Activated CD4-positive, alpha-beta T cell treated with anti-CD3 and anti-CD28 coated beads, Interleukin-10, Interleukin-2, amounts not matched to agents 100 ng/mL and 50 ng/mL, durations not matched to agents 16 hours and 8 hours (primary cell): ENCODE measurements at regions not wholly inside any gene's neighbourhood (a gene's known extent, or its start where the extent isn't known, plus 50 kb on each side); places are given as distances from the start of the nearest gene placed in this dataset.
A peak's percentile ranks its signal among the peaks of the same experiment; 100 is the strongest.

ENCODE experiments used
- DNase-seq: peaks from one replicate; pipeline ENCODE4 v3.0.0-alpha.2; 2020

DNA sequence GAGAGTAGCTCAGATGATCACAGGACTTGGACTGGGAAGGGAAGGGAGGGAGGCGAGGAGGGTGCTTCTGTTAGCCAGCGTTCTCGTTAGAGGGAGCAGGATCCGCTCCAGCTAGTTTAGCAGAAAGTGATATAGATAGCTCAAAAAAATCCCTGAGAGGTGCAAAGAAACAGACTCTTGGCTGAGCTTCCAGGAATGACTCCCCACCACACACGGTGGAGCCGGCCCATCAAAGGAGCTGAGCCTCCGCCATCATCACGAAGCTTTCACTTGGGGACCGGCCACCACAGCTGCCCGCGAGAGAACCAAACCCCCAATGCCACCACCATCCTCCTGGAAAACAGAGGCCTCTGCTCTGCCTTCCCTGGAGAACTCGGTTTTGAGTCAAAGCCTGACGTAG is 124.6 kb upstream of the BCL2L14 start:
- DNase-seq = no peak

GRCh38 chr12:11947213-11947612 is 123.5 kb upstream of the BCL2L14 start:
- DNase-seq = no peak

GRCh38 chr12:11949738-11950411 is 120.9 kb upstream of the BCL2L14 start:
- no peak for DNase-seq

DNA sequence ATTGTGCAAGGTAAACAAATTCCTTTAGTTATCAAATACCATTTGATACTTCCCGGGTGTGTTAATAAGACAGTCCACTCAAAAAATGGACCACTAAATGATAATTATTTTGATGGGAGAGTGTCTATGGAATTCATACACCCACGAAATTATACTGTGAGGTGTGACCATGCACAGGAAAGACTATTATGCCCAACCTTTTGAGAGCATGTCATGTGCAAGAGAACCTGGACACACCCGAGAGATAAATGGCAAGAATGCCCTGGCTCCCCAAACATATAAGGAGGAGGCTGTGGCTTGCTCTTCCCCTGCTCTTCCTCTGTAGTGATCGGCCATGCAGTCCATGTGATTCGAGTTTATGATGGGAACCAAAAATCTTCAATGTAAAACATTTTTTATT is 119.5 kb upstream of the BCL2L14 start:
- DNase-seq = no peak

GRCh38 chr12:11953523-11953922 is 117.2 kb upstream of the BCL2L14 start:
- DNase-seq = no peak

DNA sequence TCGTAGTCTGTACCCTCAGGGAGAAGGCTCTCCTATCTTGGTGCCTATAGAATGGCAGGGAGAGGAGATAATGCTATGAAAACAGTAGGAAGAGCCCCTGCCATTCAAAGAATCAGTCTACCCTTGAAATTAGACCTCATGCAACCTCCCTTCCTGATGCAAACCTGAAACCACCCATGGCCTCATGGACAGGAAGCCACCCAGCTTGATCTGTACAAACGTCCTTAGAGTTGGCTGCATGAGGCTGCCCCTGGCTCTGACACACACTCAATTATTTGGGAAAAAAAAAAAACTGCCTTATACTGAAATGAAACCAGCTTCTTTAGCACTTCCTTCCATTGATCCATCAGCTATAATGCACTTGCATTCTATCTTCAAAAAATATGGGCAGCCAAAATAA is 116.6 kb upstream of the BCL2L14 start:
- peak; percentile 74 for DNase-seq

GRCh38 chr12:11958221-11959091 is 112.3 kb upstream of the BCL2L14 start:
- peak; percentile 92 for DNase-seq

- DNase-seq = peak; percentile 55
Observed at GRCh38 chr12:11959117-11959823, 111.5 kb upstream of the BCL2L14 start.

DNA sequence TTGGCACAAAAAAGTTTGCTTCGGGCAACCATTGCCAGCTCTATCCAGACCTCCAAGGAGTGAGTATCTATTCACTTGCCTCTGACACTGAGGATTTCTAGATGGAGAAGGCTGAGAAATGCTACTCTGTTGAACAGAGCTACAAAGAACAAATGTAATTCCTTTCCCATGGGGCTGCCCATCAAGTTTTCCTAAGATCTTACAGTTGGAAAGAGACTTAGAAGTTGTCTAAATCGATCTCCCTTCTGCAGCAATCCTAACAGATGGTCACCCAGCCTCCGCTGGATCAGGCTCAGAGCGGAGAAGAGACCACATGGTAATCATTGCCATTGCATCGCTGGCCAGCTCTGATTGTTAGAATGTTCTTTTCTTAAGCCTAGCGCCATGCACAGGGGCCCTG is 110.1 kb upstream of the BCL2L14 start:
- DNase-seq = no peak

GRCh38 chr12:11961686-11962085 is 109.1 kb upstream of the BCL2L14 start:
- DNase-seq = no peak

- no peak for DNase-seq
Observed at GRCh38 chr12:11962860-11963259, 107.9 kb upstream of the BCL2L14 start.

GRCh38 chr12:11963841-11964471 is 106.8 kb upstream of the BCL2L14 start:
- DNase-seq = no peak

DNA sequence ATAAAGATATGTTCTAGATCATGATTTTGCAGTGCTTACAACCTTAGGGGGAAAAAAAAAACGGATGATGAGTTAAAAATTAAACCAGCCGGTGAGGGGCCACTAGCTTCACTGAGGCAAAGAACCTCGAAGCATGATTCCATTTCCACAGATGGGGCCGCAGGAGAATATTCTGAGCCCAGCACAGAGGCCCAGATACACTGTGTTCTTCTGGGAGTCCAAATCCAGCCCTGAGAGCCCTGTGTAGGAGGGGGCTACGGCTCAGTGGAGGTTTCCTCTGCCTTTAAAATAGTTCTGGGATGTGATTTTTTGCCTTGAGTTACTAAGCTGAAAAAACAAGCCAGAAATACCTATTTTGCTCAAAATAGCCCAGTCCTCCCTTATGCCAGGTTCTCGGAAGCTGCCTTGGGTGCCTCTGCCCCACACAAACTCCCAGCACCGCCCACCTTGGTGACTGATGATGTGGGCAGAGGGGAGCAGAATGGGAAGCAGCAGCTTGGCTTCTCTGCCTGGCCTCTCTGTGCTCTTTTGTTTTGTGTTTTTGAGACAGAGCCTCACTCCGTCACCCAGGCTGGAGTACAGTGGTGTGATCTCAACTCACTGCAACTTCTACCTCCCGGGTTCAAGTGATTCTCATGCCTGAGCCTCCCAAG is 105.4 kb upstream of the BCL2L14 start:
- DNase-seq = no peak

- no peak for DNase-seq
Observed at GRCh38 chr12:11967376-11968047, 103.2 kb upstream of the BCL2L14 start.

DNA sequence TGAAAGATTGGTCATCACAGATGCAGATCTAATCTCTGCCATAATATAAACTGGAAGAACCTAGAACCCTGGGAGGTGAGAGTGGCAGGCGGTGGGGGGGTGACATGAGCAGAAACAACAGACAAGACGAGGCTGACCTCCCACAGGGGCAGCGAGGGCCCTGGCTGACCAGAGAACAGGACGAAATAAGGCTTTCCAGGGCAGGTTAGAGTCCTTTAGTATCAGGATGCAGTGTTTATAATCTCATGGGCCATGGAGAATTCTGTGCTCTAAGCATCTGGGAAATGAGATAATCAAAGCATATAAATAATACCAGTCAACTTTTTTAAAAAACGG is 102.7 kb upstream of the BCL2L14 start:
- DNase-seq = no peak

- DNase-seq = no peak
Observed at GRCh38 chr12:11968516-11968915, 102.2 kb upstream of the BCL2L14 start.

DNA sequence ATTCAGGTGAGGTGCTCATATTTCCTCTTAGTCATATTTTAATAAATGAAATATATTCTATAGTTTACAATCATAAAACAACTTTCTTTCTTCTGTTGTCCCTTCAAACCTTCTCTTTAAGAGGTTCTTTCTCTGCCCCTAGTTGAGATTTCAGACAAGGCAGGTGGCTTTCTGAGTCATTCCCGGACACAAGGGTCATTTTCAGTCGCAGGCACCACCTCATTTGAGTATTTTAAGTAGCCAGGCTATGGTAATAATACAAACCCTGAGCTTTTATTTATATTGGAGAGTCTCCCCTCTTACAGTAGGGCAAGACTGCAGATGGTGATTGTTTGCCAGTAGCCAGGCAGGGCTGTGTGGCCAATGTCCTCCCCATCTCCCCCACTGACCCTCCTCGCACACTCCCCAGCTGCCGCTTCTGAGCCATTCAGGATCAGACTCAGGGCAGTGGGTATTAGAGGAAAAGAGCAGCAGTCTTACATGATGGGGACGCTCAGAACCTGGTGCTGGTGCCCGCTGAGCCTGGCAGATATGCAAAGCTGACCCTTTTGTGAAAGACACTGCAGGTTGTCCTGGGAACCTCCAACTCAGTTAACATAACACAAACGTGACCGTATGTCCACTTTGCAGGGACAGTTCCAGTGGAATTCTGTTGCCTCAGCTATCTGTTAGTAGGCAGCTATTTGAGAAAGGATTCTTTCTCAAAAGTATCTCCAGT is 101.1 kb upstream of the BCL2L14 start:
- DNase-seq = peak; percentile 32

- DNase-seq = no peak
Observed at GRCh38 chr12:11970155-11970520, 100.6 kb upstream of the BCL2L14 start.

DNA sequence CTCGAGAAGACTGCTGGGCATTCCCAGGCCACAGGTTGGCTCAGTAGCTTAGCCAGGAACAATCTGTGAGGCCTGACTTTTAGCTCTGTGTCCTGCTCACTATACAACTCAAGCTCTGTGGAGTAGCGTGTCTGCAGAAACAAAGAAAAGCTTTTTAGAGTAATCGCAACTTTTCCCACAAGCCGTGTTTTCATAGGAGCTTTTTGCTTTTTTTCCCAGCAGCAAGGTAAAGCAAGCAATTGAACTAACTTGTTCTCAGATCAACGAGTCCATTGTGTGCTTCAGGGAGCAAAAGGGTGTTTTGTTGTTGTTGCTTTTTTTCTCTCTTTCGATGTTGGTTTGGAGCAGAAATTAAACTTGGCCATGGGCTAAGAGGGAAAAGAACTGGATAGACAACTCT is 97.3 kb upstream of the BCL2L14 start:
- no peak for DNase-seq

- DNase-seq = no peak
Observed at GRCh38 chr12:11976005-11976404, 94.7 kb upstream of the BCL2L14 start.

- DNase-seq = peak; percentile 53
Observed at GRCh38 chr12:11978726-11979384, 91.9 kb upstream of the BCL2L14 start.
